Stomach smooth muscle (tissue), 2 donors: ENCODE measurements at regions not wholly inside any gene's neighbourhood (a gene's known extent, or its start where the extent isn't known, plus 50 kb on each side); places are given as distances from the start of the nearest gene placed in this dataset.

Experiments
- H3K27ac ChIP-seq: one replicate; pipeline ENCODE4 v1.7.0; 2013; ENCODE audit warnings: mild to moderate bottlenecking, low read length, inconsistent platforms
- H3K27me3 ChIP-seq, 2 donors: one replicate each; pipeline ENCODE4 v1.7.0; 2013; ENCODE audit warnings: low read length in 2 of 2; ENCODE audit not compliant: insufficient read depth in 2 of 2, control insufficient read depth in 1 of 2
- H3K36me3 ChIP-seq, 2 donors: one replicate each; pipeline ENCODE4 v1.7.0; 2013; ENCODE audit warnings: low read length in 2 of 2; ENCODE audit not compliant: control insufficient read depth in 2 of 2, insufficient read depth in 2 of 2
- H3K4me1 ChIP-seq: one replicate; pipeline ENCODE4 v1.7.0; 2013; ENCODE audit warnings: low read length; ENCODE audit not compliant: control insufficient read depth, insufficient read depth
- H3K4me3 ChIP-seq, 2 donors: one replicate each; pipeline ENCODE4 v1.7.0; 2013; ENCODE audit warnings: low read length in 2 of 2
- H3K9ac ChIP-seq, 2 donors: one replicate each; pipeline ENCODE4 v1.7.0; 2013; ENCODE audit warnings: low read length in 2 of 2, mild to moderate bottlenecking in 1 of 2
- H3K9me3 ChIP-seq, 2 donors: one replicate each; pipeline ENCODE4 v1.7.0; 2013; ENCODE audit warnings: low read length in 2 of 2; ENCODE audit not compliant: control insufficient read depth in 2 of 2
- donor health status: healthy.
- donor health status: Pancreatic carcinoma.

GRCh38 chr2:23326330-23326729, 58.6 kb upstream of the KLHL29 start:
- H3K9ac ChIP-seq = no peak overlapping the region
- no peak overlapping the region for H3K27ac ChIP-seq
- H3K36me3 ChIP-seq = no peaks in the 10 kb centered on the region
- H3K27me3 ChIP-seq = no peaks in the 10 kb centered on the region
- peaks cover 5% of the 10 kb centered on the region for H3K4me1 ChIP-seq
- H3K4me3 ChIP-seq = no peak overlapping the region
- no peaks in the 10 kb centered on the region for H3K9me3 ChIP-seq

- no peaks in the 10 kb centered on the region for H3K9me3 ChIP-seq
- peaks cover 5% of the 10 kb centered on the region for H3K4me1 ChIP-seq
- H3K36me3 ChIP-seq = no peaks in the 10 kb centered on the region
- no peak overlapping the region for H3K9ac ChIP-seq
- H3K4me3 ChIP-seq = no peak overlapping the region
- no peak overlapping the region for H3K27ac ChIP-seq
- no peaks in the 10 kb centered on the region for H3K27me3 ChIP-seq
Observed at GRCh38 chr2:23327416-23327815, 57.6 kb upstream of the KLHL29 start.

DNA sequence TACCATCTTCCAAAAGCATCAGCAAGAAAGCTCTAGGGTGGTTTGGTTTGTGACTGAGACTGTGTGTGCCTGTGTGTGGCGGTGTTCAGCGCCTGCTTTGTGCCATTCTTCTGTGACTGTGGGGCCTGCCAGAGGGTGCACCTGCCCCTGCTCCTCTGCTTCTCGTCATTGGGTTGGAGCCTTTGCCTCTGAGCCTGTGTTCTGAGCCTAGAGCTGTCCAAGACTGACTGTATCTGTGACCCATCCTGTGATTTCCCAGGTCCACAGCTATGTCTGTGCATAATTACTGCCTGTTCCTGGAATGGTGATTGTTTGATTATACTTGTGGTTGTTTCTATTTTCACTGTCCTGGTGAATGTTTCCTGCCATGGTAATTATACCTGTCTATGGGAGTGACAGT, 57.1 kb upstream of the KLHL29 start:
- no peak overlapping the region for H3K9ac ChIP-seq
- H3K27me3 ChIP-seq = no peaks in the 10 kb centered on the region
- H3K27ac ChIP-seq = no peak overlapping the region

DNA sequence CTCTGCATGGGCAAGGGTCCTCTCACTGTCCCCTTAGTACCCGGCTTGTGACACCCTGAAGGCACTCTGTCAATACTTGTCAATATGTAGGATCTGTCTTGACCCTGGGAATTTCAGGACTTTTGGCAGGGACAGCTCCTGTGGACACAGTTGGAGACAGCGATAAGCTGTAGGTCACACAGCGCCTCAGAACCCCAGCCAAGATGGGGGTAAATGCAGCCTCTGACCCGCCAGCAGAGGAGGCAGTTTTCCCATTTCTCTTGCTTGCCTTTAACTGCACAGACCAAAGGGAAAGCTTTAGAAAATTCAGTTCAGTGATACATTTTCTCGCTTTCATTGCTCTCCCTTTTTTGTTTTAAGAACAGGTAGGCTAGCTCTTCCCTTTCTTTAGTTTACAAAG, 54.8 kb upstream of the KLHL29 start:
- Histone ChIP-seq H3K9ac (no peak overlapping the region), H3K4me3 (no peak overlapping the region), H3K4me1 (no peaks in the 10 kb centered on the region), H3K9me3 (no peaks in the 10 kb centered on the region), H3K36me3 (no peaks in the 10 kb centered on the region), H3K27me3 (no peaks in the 10 kb centered on the region), H3K27ac (no peak overlapping the region)

More for the DNA sequence above, 57.1 kb upstream of the KLHL29 start:
- H3K4me3 ChIP-seq = no peak overlapping the region
- H3K4me1 ChIP-seq = peaks cover 2% of the 10 kb centered on the region
- H3K36me3 ChIP-seq = no peaks in the 10 kb centered on the region
- H3K9me3 ChIP-seq = no peaks in the 10 kb centered on the region
